Left colon (tissue), 2 donors: ENCODE measurements at regions not wholly inside any gene's neighbourhood (a gene's known extent, or its start where the extent isn't known, plus 50 kb on each side); places are given as distances from the start of the nearest gene placed in this dataset.
"Not testable (repeated sequence)": the region's sequence is repeated elsewhere in the genome, so short reads cannot be mapped to it uniquely, and the experiment has no call there.

Experiments used
- ATAC-seq: fragments of 200-7000 bp; cut with Tn5 transposase; one replicate; pipeline ENCODE4 v1.9.1; 2020; ENCODE audit warnings: mild to moderate bottlenecking, moderate library complexity
- DNase-seq, 2 donors: peaks; one replicate each; pipeline ENCODE4 v3.0.0-alpha.2; 2020
- intact Hi-C, 2 donors: fragments of 100-400 bp; cut with DNase I in 1 of 2; cut with micrococcal nuclease in 1 of 2; formaldehyde crosslinking; loops; one replicate each; pipeline versions ENCODE4 v1.11.2 to v1.14.0; 2022; cut with DNase I, micrococcal nuclease
- donor health status: DM: no; HTN: no; CAD: no.
- donor health status: DM: yes; HTN: yes; CAD: no.

- DNase-seq, ATAC-seq, intact Hi-C loops: not testable (repeated sequence)
Measured at GRCh38 chr11:94235772-94236171, 68.6 kb upstream of the IZUMO1R start.

DNA sequence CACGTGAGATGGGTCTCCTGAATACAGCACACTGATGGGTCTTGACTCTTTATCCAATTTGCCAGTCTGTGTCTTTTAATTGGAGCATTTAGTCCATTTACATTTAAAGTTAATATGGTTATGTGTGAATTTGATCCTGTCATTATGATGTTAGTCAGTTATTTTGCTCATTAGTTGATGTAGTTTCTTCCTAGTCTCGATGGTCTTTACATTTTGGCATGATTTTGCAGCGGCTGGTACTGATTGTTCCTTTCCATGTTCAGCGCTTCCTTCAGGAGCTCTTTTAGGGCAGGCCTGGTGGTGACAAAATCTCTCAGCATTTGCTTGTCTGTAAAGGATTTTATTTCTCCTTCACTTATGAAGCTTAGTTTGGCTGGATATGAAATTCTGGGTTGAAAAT is 68.0 kb upstream of the IZUMO1R start:
- DNase-seq, ATAC-seq, intact Hi-C loops: not testable (repeated sequence)

DNA sequence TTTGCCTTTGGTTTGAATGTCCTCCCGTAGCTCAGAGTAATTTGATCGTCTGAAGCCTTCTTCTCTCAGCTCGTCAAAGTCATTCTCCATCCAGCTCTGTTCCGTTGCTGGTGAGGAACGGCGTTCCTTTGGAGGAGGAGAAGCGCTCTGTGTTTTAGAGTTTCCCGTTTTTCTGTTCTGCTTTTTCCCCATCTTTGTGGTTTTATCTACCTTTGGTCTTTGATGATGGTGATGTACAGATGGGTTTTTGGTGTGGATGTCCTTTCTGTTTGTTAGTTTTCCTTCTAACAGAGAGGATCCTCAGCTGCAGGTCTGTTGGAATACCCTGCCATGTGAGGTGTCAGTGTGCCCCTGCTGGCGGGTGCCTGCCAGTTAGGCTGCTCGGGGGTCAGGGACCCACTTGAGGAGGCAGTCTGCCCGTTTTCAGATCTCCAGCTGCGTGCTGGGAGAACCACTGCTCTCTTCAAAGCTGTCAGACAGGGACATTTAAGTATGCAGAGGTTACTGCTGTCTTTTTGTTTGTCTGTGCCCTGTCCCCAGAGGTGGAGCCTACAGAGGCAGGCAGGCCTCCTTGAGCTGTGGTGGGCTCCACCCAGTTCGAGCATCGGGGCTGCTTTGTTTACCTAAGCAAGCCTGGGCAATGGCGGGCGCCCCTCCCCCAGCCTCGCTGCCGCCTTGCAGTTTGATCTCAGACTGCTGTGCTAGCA is 66.8 kb upstream of the IZUMO1R start:
- intact Hi-C loops, ATAC-seq: not testable (repeated sequence)
- peak; percentile 11 to 56 for DNase-seq

GRCh38 chr11:94238154-94238735 is 66.1 kb upstream of the IZUMO1R start:
- intact Hi-C loops, ATAC-seq: not testable (repeated sequence)
- peak in 1 of 2 donors; percentile 54 for DNase-seq

- ATAC-seq, DNase-seq, intact Hi-C loops: not testable (repeated sequence)
Measured at GRCh38 chr11:94238774-94239173, 65.6 kb upstream of the IZUMO1R start.

- intact Hi-C loops, result no loop called here
- no peak for ATAC-seq
- no peak for DNase-seq
Measured at GRCh38 chr11:94241896-94242295, 62.5 kb upstream of the IZUMO1R start.

DNA sequence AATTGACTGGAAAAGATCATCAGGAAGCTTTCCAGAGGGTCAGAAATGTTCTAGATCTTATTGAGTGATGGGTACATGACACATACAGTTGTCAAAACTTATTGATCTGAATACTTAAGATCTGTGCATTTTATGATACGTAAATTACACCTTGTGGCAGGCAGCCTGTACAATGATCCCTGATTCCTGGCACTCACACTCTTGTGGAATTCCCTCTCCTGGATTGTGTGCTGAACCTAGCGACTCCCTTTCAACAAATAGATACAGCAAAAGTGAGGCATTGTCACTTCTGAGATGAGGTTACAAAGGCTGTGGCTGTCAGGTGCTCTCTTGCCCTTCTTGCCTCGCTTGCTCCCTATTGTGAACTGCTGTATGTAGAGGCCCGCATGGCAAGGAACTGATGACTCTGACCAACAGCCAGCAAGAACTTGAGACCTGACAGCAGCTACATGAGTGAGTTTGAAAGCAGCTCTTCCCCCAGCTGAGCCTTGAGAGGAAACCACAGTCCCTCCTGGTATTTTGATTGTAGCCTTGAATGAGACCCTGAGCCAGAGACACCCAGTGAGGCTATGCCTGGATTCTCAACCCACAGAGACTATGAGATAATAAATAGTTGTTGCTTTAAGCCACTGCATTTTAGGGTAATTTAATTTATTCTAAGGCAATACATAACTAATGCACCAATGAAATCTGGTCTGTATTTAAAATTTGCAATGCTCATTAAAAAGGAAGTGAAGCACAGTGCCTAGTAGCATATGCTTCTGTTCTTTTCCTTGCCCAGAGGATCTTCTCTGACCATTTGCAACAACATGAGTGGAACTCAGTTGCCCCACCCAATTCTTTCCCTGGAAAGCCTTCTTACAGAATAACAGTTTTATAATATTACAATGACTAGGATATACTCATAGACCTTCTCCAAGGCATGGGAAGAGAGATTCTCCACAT is 60.5 kb upstream of the IZUMO1R start:
- no peak for ATAC-seq
- DNase-seq, result no peak
- intact Hi-C loops, result no loop called here

GRCh38 chr11:94245121-94245520 is 59.3 kb upstream of the IZUMO1R start:
- no peak for DNase-seq
- no peak for ATAC-seq
- intact Hi-C loops, result no loop called here

DNA sequence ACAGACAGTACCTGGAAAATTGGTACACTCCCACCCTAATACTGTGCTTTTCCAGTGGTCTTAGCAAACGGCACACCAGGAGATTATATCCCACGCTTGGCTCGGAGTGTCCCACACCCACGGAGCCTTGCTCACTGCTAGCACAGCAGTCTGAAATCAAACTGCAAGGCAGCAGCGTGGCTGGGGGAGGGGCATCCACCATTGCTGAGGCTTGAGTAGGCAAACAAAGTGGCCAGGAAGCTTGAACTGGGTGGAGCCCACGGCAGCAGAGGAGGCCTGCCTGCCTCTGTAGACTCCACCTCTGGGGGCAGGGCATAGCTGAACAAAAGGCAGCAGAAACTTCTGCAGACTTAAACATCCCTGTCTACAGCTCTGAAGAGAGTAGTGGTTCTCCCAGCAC is 56.1 kb upstream of the IZUMO1R start:
- DNase-seq, ATAC-seq, intact Hi-C loops: not testable (repeated sequence)

DNA sequence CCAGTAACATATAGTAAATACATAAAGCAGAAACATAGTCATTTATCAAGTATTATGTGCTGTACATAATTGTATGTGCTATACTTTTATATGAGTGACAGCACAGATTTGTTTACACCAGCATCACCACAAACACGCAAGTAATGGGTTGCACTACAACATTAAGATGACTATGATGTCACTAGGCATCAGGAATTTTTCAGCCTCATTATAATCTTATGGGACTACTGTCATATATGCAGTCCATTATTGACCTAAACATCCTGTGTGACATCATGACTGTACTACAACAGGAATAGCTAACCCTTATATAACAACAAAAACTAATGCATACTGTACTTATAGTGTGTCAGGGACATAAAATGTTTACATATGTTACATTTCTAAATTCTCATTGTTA is 50.2 kb upstream of the IZUMO1R start:
- no peak for ATAC-seq
- intact Hi-C loops, result no loop called here
- DNase-seq, result no peak
